GM06990 (cell line): ENCODE measurements at regions not wholly inside any gene's neighbourhood (a gene's known extent, or its start where the extent isn't known, plus 50 kb on each side); places are given as distances from the start of the nearest gene placed in this dataset.

ENCODE experiments used
- DNase-seq: peaks from one replicate; pipeline ENCODE4 v3.0.0-alpha.2; 2011; ENCODE audit not compliant: insufficient read length; ENCODE audit errors: extremely low read depth
- H3K27me3 ChIP-seq: replicated peaks from 2 replicates; pipeline ENCODE4 v1.6.0; 2011; ENCODE audit warnings: low read length; ENCODE audit not compliant: control insufficient read depth, insufficient read depth
- H3K36me3 ChIP-seq: 2 replicates; pipeline ENCODE4 v1.5.1; 2011; ENCODE audit warnings: low read length; ENCODE audit not compliant: control insufficient read depth, insufficient read depth
- H3K4me3 ChIP-seq: replicated peaks from 2 replicates; pipeline ENCODE4 v1.5.1; 2011; ENCODE audit warnings: low read depth, mild to moderate bottlenecking, control low read depth, low read length
- TF ChIP-seq, protein P1 (sequence below): IDR thresholded peaks from 2 replicates; pipeline ENCODE4 v1.5.1; 2011; ENCODE audit warnings: low read length, control low read depth, mild to moderate bottlenecking, inconsistent platforms; ENCODE audit not compliant: insufficient read depth, poor library complexity, severe bottlenecking

DNA sequence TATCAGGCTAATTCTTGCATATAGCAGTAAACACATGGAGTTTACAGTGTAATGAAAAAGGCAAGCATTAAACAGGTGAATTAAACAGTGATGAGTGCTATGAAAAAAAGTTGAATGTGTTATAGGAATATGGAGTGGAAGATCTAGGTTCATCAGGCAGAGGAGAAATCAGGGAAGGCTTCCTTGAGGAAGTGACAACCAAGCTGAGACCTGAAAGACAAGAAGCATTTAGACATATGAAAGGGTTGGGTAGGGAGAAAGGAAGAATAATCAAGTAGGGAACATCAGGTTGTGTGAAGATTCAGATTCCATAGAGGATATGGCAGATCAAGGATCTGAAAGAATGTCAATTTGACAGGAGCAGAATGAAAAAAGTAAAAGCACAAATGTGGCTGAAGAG lies 612.5 kb downstream of the PRELID2 start:
- Histone ChIP-seq H3K4me3 (no peak overlapping the region), H3K36me3 (no peaks in the 10 kb centered on the region), H3K27me3 (no peaks in the 10 kb centered on the region)
- no peak for DNase-seq
- TF ChIP-seq, protein P1, sequence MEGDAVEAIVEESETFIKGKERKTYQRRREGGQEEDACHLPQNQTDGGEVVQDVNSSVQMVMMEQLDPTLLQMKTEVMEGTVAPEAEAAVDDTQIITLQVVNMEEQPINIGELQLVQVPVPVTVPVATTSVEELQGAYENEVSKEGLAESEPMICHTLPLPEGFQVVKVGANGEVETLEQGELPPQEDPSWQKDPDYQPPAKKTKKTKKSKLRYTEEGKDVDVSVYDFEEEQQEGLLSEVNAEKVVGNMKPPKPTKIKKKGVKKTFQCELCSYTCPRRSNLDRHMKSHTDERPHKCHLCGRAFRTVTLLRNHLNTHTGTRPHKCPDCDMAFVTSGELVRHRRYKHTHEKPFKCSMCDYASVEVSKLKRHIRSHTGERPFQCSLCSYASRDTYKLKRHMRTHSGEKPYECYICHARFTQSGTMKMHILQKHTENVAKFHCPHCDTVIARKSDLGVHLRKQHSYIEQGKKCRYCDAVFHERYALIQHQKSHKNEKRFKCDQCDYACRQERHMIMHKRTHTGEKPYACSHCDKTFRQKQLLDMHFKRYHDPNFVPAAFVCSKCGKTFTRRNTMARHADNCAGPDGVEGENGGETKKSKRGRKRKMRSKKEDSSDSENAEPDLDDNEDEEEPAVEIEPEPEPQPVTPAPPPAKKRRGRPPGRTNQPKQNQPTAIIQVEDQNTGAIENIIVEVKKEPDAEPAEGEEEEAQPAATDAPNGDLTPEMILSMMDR, result no peak

DNA sequence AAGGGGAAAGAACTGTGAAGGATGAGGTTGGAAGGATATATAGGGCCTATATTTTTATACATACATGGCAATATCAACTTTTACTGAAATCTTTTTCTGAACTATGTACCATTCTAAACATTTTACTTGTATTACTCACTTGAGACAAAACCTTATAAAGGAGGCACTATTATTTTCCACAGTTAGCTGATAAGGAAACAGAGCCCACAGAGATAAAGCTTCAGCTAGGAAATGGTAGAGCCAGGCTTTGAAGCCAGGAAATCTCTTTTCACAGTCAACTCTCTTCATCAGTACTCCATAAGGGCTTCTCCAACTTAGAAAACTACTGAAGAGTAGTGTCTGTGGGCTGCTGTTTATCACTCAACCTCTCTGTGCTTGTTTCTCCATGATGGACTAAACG lies 613.7 kb downstream of the PRELID2 start:
- H3K36me3 ChIP-seq, result no peaks in the 10 kb centered on the region
- no peak overlapping the region for H3K4me3 ChIP-seq
- no peaks in the 10 kb centered on the region for H3K27me3 ChIP-seq
- DNase-seq, result no peak
- TF ChIP-seq, protein P1, result no peak

DNA sequence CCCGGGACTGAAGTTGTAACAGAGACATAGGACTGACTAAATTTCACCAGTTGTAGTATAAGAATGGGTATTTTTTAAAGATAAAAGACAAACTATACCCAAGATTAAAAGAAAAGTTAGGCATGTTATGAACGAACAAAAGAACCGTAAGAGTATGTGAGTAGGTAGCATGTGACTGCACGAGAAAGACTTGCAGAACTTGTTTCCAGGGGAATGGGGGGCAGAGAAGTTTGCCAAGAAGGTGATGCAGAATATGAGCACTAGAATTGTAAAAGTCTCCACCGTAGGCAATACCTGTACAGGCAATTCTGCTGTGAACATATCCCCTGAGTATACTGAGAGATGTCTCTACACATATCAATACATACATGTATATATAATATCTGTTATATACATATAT lies 614.7 kb downstream of the PRELID2 start:
- no peak for DNase-seq
- Histone ChIP-seq H3K36me3 (no peaks in the 10 kb centered on the region), H3K4me3 (no peak overlapping the region), H3K27me3 (no peaks in the 10 kb centered on the region)
- TF ChIP-seq, protein P1, result no peak

DNA sequence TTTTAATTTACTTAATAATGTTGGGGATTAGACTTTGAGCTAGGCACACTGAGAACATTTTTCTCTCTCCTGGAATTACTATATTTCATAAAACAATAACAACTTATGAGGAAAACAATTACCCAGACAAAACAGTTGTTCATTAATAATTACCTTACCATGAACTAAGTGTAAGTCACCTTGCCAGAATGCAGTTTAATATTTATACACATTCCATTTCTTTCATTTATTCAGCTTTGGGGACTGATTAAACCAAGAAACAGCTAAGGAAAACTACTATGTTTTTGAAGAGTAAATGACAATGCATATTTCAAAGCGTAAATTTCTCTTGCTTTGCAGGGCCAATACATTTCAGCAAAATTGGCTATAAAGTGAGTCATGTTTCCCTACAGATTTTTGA lies 616.2 kb downstream of the PRELID2 start:
- H3K36me3 ChIP-seq, result no peaks in the 10 kb centered on the region
- TF ChIP-seq, protein P1, result no peak
- no peak for DNase-seq
- H3K27me3 ChIP-seq, result no peaks in the 10 kb centered on the region
- no peak overlapping the region for H3K4me3 ChIP-seq

DNA sequence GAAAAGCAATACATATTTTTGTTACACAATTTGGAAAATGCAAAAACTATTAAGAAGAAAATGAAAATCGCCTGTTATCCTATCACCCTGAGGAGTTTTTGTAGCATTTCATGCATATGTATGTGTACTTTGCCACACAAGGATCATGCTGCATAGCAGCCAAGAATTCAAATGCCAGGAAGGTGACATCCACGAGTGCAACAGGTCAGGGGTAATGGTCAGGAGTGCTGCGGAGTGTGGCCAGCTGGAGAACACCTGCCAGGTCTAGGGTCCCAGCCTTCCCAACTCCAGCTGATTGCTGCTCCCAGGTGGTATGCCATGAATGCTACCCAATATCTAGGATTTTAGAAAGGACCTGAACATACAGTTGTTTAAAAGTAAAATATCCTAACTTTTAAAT lies 617.1 kb downstream of the PRELID2 start:
- no peak for DNase-seq
- no peak overlapping the region for H3K4me3 ChIP-seq
- no peaks in the 10 kb centered on the region for H3K27me3 ChIP-seq
- no peaks in the 10 kb centered on the region for H3K36me3 ChIP-seq
- TF ChIP-seq, protein P1, result no peak

DNA sequence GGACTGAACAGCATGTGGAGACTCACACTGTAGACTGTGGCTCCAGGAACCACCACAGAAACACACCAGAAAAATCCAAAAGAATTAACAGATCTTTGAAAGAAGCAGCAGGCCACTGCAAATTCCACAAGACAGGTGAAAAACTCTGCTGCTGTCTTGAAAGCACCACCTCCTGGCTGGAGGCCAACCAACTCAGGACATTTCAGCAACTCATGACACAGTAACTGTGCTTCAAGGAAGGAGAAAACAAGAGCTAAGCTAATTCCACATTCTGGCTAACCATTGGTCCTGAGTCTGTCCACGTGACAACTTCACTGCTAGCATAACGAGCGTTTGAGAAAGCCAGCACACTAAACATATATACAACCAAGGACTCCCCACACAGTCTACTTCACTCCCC lies 625.1 kb downstream of the PRELID2 start:
- TF ChIP-seq, protein P1, result no peak
- H3K4me3 ChIP-seq, result no peak overlapping the region

More for the DNA sequence above, 625.1 kb downstream of the PRELID2 start:
- no peak for DNase-seq
- no peaks in the 10 kb centered on the region for H3K36me3 ChIP-seq
- H3K27me3 ChIP-seq, result no peaks in the 10 kb centered on the region
